ENCODE measurements at regions not wholly inside any gene's neighbourhood (a gene's known extent, or its start where the extent isn't known, plus 50 kb on each side); places are given as distances from the start of the nearest gene placed in this dataset.
"Not testable (repeated sequence)": the region's sequence is repeated elsewhere in the genome, so short reads cannot be mapped to it uniquely, and the experiment has no call there.

DNA sequence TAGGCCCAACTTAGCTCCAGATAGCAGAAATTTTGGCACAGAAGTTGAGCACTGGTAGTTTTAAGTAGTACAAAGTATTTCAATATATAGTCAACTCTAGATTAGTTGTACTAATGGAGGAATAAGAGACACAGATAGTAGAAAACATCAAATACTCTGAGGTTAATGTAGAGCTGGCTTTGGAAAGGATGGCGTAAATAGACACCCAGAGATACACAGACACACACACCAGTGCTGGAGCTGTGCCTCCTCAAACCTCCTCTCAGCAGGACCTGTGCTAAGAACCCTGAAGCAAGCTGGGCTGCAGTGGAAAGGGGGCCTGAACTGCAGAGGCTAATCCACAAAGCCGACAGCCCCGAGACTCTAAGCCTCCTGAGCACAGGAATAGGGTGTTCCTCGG, 67.0 kb upstream of the EDEM3 start:
- no peak for TF ChIP-seq POLR2A (IDR thresholded peaks at IDR 0.05)
- TF ChIP-seq POLR2AphosphoS5 (IDR thresholded peaks at IDR 0.05): no peak
- TF ChIP-seq, protein P1, sequence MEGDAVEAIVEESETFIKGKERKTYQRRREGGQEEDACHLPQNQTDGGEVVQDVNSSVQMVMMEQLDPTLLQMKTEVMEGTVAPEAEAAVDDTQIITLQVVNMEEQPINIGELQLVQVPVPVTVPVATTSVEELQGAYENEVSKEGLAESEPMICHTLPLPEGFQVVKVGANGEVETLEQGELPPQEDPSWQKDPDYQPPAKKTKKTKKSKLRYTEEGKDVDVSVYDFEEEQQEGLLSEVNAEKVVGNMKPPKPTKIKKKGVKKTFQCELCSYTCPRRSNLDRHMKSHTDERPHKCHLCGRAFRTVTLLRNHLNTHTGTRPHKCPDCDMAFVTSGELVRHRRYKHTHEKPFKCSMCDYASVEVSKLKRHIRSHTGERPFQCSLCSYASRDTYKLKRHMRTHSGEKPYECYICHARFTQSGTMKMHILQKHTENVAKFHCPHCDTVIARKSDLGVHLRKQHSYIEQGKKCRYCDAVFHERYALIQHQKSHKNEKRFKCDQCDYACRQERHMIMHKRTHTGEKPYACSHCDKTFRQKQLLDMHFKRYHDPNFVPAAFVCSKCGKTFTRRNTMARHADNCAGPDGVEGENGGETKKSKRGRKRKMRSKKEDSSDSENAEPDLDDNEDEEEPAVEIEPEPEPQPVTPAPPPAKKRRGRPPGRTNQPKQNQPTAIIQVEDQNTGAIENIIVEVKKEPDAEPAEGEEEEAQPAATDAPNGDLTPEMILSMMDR (IDR thresholded peaks at IDR 0.05): no peak
- no peak for TF ChIP-seq EP300 (IDR thresholded peaks at IDR 0.05)
- no peak for ATAC-seq
- Histone ChIP-seq H3K36me3 (peaks cover 5 to 71% of the 10 kb centered on the region in 2 donors), H3K9me3 (no peaks in the 10 kb centered on the region), H3K4me1 (peaks cover 9 to 60% (median 21%) of the 10 kb centered on the region in 3 donors), H3K27ac (peak overlapping the region in 3 of 4 donors; percentile 6 to 67 (median 57)), H3K27me3 (no peaks in the 10 kb centered on the region), H3K4me3 (no peak overlapping the region)
- WGBS, 2 donors (ENCODE audit: low coverage in 1 of 2): 93 to 95% methylated on average over 3 of the region's 4 CpGs

DNA sequence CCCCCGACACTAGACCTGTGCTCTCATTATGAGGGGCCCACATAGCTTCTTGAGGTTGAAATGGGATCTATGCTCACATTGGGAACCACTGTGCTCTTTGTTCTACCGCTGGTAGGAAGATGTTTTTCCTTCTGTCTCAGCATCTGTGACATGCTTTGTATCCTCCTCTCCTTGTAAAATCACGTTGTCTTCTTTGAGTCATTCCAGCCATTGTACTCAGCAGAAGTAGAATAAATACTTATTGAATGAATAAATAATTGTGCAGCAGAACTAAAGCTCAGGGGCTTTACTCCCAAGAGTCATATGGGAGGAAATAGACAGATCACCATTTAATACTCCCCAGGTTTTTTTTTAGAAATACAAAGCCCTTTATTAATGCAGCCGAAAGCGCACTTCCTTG, 66.3 kb upstream of the EDEM3 start:
- 33 to 52% methylated on average over 5 of the region's 5 CpGs for WGBS, 2 donors (ENCODE audit: low coverage in 1 of 2)
- peaks cover 5 to 78% of the 10 kb centered on the region in 2 donors for H3K36me3 ChIP-seq
- no peaks in the 10 kb centered on the region for H3K27me3 ChIP-seq
- TF ChIP-seq, protein P1 (IDR thresholded peaks at IDR 0.05): no peak
- TF ChIP-seq POLR2A (IDR thresholded peaks at IDR 0.05): no peak
- no peak for TF ChIP-seq EP300 (IDR thresholded peaks at IDR 0.05)
- no peak for TF ChIP-seq POLR2AphosphoS5 (IDR thresholded peaks at IDR 0.05)
- H3K27ac ChIP-seq: peak overlapping the region in 2 of 4 donors; percentile 57 to 67
- ATAC-seq: no peak
- H3K9me3 ChIP-seq: no peaks in the 10 kb centered on the region
- H3K4me3 ChIP-seq: no peak overlapping the region
- H3K4me1 ChIP-seq: peaks cover 2 to 55% (median 21%) of the 10 kb centered on the region in 3 donors

DNA sequence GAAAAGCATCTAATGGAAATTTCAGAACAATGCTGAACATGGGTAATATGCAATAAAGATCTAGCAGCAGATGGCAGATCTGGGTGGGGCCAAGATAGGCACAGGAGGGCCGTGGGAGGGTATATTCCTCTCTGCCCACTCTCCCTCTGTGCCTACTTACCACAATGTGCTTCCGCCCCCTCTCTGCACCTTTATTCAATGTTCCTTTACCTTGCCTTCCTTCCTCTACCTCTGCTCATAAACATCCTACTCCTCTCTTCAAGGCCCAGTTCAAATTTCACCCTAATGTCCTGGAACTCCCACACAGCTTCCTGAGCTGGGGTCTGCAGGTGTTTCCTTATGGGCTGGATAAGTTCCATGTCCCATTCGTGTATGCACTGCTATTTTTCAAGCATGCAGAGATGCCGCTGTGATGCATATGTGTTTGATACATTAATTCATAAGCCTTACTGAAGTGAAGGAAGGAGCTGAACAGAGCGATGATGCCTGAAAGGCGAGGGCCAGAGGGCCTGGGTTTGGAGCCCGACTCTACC, 65.6 kb upstream of the EDEM3 start:
- WGBS, 2 donors (ENCODE audit: low coverage in 1 of 2): 83 to 97% methylated on average over 5 to 7 of the region's 7 CpGs

DNA sequence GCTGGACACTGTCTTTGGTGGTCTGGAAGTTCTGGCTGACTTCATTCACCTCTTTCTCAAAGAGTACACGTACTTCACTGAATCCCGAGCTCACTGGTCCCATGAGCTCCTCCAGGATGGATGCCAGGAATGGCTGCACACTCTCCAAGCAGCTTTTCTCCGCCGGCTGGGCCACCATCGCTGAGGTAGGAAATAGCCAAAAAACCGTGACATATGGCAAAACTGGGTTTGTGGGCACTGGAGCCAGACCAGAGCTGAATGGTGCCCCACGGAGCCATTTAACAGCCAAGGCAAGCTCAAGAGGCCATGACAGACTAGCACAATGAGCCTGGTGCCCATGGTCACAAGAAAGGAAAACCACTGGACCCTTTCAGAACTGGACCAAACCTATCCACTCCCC, 64.0 kb upstream of the EDEM3 start:
- H3K36me3 ChIP-seq: peaks cover 5 to 91% of the 10 kb centered on the region in 2 donors
- TF ChIP-seq, protein P1 (IDR thresholded peaks at IDR 0.05): no peak
- TF ChIP-seq EP300 (IDR thresholded peaks at IDR 0.05) (no peak), POLR2AphosphoS5 (IDR thresholded peaks at IDR 0.05) (no peak), POLR2A (IDR thresholded peaks at IDR 0.05) (no peak)
- peaks cover 0 to 45% (median 10%) of the 10 kb centered on the region in 3 donors for H3K4me1 ChIP-seq
- no peaks in the 10 kb centered on the region for H3K9me3 ChIP-seq
- H3K27ac ChIP-seq: no peak overlapping the region
- ATAC-seq: no peak
- 100% methylated on average over 2 to 6 of the region's 7 CpGs for WGBS, 2 donors (ENCODE audit: low coverage in 1 of 2)
- no peaks in the 10 kb centered on the region for H3K27me3 ChIP-seq
- no peak overlapping the region for H3K4me3 ChIP-seq

More for the DNA sequence above, 65.6 kb upstream of the EDEM3 start:
- H3K9me3 ChIP-seq: no peaks in the 10 kb centered on the region
- no peak overlapping the region for H3K4me3 ChIP-seq
- H3K27ac ChIP-seq: no peak overlapping the region
- H3K27me3 ChIP-seq: no peaks in the 10 kb centered on the region
- no peak for ATAC-seq
- no peak for TF ChIP-seq POLR2AphosphoS5 (IDR thresholded peaks at IDR 0.05)
- TF ChIP-seq, protein P1 (IDR thresholded peaks at IDR 0.05): no peak
- H3K4me1 ChIP-seq: peaks cover 0 to 48% (median 19%) of the 10 kb centered on the region in 3 donors
- H3K36me3 ChIP-seq: peaks cover 5 to 84% of the 10 kb centered on the region in 2 donors

DNA sequence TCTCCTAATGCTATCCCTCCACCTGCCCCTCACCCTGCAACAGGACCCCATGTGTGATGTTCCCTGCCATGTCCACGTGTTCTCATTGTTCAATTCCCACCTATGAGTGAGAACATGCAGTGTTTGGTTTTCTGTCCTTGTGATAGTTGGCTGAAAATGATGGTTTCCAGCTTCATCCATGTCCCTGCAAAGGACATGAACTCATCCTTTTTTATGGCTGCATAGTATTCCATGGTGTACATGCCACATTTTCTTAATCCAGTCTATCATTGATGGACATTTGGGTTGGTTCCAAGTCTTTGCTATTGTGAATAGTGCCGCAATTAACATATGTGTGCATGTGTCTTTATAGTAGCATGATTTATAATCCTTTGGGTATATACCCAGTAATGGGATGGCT, 62.3 kb upstream of the EDEM3 start:
- ATAC-seq, H3K4me3 ChIP-seq, H3K9me3 ChIP-seq, H3K27ac ChIP-seq, H3K27me3 ChIP-seq: not testable (repeated sequence)
- peaks cover 0 to 42% (median 7%) of the 10 kb centered on the region in 3 donors for H3K4me1 ChIP-seq
- H3K36me3 ChIP-seq: peaks cover 0 to 74% of the 10 kb centered on the region in 2 donors
- 50 to 100% methylated on average over 1 to 2 of the region's 2 CpGs for WGBS, 2 donors (ENCODE audit: low coverage in 1 of 2)

All from gastroesophageal sphincter (tissue), 4 donors.